Loucy (cell line): ENCODE measurements at regions not wholly inside any gene's neighbourhood (a gene's known extent, or its start where the extent isn't known, plus 50 kb on each side); places are given as distances from the start of the nearest gene placed in this dataset.

Experiments
- CTCF ChIP-seq: fragments of 200-600 bp; sonication (generic); conservative IDR thresholded peaks from 2 replicates; pipeline ENCODE4 v1.5.1; 2014; ENCODE audit warnings: mild to moderate bottlenecking, antibody characterized with exemption, low read length
- EZH2phosphoT487 ChIP-seq: fragments of 200-600 bp; IDR thresholded peaks from 2 replicates; pipeline ENCODE4 v1.6.1; 2018; ENCODE audit warnings: antibody characterized with exemption, mild to moderate bottlenecking, moderate library complexity, borderline replicate concordance

DNA sequence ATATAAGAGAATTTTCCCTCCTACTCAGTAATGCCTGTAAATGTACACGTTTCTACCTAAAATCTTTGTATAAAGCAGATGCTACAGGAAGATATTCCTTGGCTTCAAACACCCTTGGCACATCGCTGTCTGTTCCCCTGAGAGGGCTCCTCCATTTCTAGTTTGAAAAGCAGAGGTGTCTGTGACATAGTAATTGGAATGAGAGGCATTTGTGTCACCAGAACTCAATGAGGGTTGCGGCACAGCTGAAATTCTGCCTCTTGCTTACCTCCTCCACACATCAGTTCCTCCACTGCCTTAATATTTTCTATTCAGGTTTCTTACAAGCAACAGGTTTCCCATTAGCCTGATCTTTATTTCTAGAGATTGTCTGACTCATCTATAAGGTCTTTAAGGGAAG, 359.9 kb upstream of the DCC start:
- TF ChIP-seq CTCF (no peak), EZH2phosphoT487 (no peak)
